NCI-H1694 (cell line): ENCODE measurements at regions not wholly inside any gene's neighbourhood (a gene's known extent, or its start where the extent isn't known, plus 50 kb on each side); places are given as distances from the start of the nearest gene placed in this dataset.

Experiments used
- DNase-seq: peaks from one replicate; lab custom pipeline; 2025; lab: John Stamatoyannopoulos, UW

- DNase-seq = no peak
Observed at GRCh38 chr10:65500716-65501115, 1425.1 kb upstream of the LRRTM3 start.

GRCh38 chr10:65501259-65501658, 1424.6 kb upstream of the LRRTM3 start:
- no peak for DNase-seq

DNA sequence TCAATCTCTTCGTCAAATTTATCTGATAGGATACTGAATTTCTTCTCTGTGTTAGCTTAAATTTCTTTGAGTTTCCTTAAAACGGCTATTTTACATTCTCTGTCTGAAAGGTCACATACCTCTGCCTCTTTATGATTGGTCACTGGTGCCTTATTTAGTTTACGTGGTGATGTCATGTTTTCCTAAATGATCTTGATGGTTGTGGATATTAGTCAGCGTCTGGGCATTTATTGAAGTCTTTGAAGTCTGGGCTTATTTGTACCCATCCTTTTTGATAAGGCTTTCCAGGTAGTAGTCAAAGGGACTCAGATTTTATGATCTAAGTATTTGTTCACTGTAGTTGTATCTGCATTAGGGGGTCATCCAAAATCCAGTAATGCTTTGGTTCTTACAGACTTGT, 1407.5 kb upstream of the LRRTM3 start:
- DNase-seq = no peak

DNA sequence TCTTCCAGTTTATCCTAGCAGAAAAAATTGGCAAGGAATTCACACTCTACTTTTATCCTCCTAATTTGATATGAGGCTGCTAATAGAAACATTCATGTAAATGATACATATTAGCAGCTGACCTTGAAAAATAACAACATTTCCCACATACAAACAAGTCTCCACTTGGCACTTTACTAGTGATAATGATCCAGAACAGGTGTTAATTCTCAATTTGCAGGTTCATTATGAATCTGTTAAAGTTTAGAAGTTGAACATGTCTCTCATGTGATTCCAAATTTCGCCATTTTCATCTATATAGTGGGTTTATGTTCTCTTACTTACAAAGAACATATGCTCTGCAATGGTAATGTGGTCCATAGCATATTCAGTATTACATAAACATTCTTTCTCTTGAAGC, 1396.8 kb upstream of the LRRTM3 start:
- no peak for DNase-seq

DNA sequence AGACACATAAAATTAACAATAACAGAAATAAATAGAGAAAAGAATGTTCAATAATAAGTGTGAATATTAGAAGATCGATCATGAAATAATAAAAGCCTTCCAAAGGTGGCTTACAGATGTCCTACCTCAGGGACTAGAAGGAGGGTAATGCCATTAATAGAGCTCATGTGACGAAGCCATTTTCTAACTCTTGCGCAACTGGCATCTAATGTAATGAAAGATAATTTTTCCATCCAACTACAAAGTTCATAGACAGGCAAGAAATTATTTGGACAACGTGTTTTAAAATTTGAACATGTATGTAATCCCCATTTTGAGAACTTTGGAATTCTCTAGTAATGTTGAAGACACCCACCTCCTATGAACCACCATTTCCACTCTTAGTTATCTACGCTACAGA, 1394.3 kb upstream of the LRRTM3 start:
- DNase-seq = no peak

DNA sequence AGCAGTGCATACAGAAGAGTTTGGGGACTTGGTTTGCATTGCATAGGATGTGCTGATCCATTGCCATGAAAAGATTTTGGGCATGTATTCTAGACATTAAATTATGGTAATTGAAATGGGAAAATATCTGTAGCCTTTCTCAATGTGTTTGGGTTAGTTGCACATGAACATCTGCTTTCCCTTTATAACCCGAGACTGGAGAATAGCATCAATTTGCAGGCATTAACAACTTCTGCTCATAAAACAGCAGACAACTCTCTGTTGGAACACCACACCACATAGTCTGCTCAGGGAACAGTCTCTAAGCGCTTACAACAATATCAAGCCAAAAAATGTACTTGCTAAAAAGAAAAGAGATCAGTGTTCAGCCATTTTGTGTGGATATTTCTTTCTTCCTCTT, 1391.1 kb upstream of the LRRTM3 start:
- DNase-seq = no peak

DNA sequence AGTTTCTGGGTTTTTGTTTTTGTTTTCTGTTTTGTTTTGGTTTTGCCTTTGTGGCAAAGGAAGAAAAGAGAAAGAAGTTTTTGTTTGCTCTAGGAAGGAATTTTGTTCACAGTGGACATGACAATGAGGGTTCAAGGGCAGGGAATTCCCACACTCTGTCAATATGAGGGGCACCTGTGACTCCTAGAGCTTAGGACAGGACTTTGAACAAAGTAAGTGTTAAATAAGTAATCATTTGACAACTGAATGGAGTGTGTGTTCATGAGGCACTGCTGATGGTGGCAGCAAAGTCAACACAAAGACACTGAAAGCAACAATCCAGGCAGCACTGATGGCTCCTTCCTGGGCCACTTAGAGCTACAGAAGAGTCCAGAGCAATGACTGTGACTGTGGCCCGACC, 1381.1 kb upstream of the LRRTM3 start:
- no peak for DNase-seq

GRCh38 chr10:65548001-65548400, 1377.8 kb upstream of the LRRTM3 start:
- no peak for DNase-seq

- DNase-seq = no peak
Observed at GRCh38 chr10:65550761-65551160, 1375.1 kb upstream of the LRRTM3 start.

GRCh38 chr10:65555192-65555591, 1370.6 kb upstream of the LRRTM3 start:
- DNase-seq = no peak

GRCh38 chr10:65556006-65556405, 1369.8 kb upstream of the LRRTM3 start:
- no peak for DNase-seq

DNA sequence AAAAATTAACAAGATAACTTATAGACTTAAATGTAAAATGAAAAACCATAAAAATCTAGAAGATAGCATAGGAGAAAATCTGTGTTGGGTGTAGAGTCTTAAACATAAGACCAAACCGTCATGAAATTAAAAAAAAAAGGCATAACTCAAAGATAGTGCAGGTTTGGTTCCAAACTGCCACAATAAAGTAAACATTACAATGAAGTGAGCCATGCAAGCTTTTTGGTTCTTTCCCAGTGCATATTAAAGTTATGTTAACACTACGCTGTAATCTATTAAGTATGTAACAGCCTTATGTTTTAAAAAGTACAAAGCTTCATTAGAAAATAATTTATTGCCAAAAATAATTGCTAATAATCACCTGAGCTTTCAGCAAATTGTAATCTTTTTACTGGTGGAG, 1366.5 kb upstream of the LRRTM3 start:
- DNase-seq = no peak

- no peak for DNase-seq
Observed at GRCh38 chr10:65565246-65565645, 1360.6 kb upstream of the LRRTM3 start.

DNA sequence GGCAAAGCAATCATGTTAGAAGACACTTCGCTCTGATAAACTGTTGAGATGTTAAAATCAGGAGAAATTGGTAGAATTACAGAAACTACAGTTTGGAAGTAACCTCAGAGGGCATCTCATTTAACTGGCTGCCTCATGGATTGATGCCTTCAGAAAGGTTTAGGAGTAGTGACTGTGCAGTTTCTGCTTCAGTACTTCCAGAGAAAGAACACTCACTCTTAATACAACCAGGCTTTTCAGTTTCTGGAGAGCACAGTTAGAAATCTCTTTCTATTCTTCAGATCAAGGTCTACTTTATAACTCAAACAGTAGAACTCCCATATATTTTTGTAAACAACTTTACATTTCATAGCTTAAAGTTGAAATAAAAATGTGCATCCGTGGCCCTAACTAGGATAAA, 1358.9 kb upstream of the LRRTM3 start:
- no peak for DNase-seq

- no peak for DNase-seq
Observed at GRCh38 chr10:65570143-65571010, 1355.5 kb upstream of the LRRTM3 start.

DNA sequence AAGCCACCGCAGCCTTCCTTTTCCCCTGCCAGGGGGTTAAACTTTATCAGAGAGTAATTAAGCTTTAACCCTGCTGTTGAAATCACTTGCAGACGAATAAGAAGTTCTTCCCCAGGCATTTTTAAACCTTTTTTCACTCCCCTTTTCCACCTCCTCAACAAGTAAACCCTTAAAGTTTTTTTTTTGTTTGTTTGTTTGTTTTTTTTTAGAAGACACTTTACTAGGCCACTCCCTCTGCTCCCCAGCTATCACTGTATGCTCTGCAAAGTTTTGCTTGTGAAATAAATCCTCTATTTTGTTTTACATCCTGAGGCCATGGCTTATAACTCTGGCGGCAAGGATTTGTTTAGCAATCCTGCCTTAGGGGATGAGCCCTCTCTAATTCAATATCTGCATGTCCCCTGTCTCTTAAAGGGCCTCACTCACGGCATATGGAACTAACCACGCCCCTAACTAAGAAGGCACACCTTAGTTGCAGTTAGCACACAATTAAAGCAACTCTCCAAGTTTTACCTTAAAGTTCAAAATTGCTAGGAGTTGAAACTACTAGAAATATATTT, 1354.7 kb upstream of the LRRTM3 start:
- no peak for DNase-seq

GRCh38 chr10:65581426-65582026, 1344.3 kb upstream of the LRRTM3 start:
- DNase-seq = no peak

- no peak for DNase-seq
Observed at GRCh38 chr10:65602182-65602865, 1323.5 kb upstream of the LRRTM3 start.

GRCh38 chr10:65611592-65611991, 1314.2 kb upstream of the LRRTM3 start:
- DNase-seq = no peak

DNA sequence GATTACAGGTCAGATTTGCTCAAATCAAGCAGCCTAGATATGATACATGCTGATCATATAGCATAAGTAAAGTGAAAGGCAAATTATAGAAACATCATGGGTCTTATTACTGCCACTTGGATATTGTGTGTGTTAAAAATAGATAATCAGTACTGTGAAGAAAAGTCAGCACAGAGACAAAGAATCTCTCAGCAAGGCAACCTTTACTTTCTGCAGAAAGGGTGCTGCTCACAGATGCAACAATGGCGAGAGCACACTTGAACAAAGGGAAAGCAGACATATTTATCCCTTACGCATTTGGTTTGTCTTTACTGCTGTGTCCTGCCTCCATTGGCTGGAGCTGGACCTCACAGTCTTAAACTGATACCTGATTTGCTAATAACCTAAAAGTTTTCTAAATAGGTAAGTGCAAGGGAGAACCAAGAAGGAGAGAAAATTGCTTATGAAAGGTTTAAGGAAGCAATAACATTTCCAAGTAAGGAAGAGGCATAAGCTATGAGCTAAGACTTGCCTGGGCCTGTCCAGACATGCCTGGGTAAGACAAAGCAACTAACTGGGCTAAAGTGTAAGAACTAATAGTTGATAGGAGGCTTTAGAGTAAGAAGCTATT, 1310.8 kb upstream of the LRRTM3 start:
- no peak for DNase-seq

DNA sequence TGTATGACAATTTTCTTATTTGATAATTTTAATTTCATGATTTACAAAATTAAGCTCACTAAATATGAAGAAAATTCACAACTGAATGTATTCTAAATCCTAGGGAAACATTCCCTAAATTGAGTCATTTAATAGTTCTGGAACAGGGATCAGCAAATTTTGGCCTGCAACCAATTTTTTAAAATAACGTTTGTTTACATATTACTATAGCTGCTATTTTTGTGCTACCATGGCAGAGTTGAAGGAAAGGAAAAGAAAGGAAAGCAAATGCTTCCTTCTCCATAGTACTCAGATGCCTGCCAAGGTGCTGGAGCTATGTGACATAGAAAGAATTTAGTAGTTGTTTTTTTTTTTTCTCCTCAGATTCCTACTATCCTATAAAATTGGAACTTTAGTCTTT, 1307.7 kb upstream of the LRRTM3 start:
- no peak for DNase-seq

GRCh38 chr10:65620404-65621048, 1305.3 kb upstream of the LRRTM3 start:
- no peak for DNase-seq
